HCT116 (cell line): ENCODE measurements at regions not wholly inside any gene's neighbourhood (a gene's known extent, or its start where the extent isn't known, plus 50 kb on each side); places are given as distances from the start of the nearest gene placed in this dataset.

Source experiments
- ATAC-seq: fragments of 200-7000 bp; cut with Tn5 transposase; 2 replicates; pipeline ENCODE4 v1.9.1; 2020; ENCODE audit warnings: mild to moderate bottlenecking, moderate library complexity
- BruUV-seq: library from RNA; stranded (reverse); fragments of 400-500 nt; replicated peaks from 2 replicates; lab custom pipeline; 2021; lab: Mats Ljungman, UMichigan
- CTCF ChIA-PET: fragments of 300-600 bp; sonication (Branson Sonifier 250); formaldehyde crosslinking; loops from one replicate; lab custom pipeline; 2021; ENCODE audit warnings: antibody characterized with exemption; lab: Charles Lee
- POLR2A ChIA-PET: fragments of 300-600, 350-600 bp; sonication (Branson Sonifier 250); formaldehyde crosslinking; loops from one replicate; lab custom pipeline; 2021; ENCODE audit warnings: antibody characterized with exemption; lab: Charles Lee
- RAD21 ChIA-PET, 2 experiments: fragments of 300-600 bp; sonication (Branson Sonifier 250); formaldehyde crosslinking; loops; one replicate each; lab custom pipeline; 2023; ENCODE audit warnings: low total read pairs in 2 of 2; ENCODE audit not compliant: uncharacterized antibody in 2 of 2, unreplicated experiment in 2 of 2, low non-redundant PET in 1 of 2; lab: Charles Lee
- DNase-seq: peaks from one replicate; pipeline ENCODE4 v3.0.0-alpha.2; 2010; ENCODE audit warnings: low read depth, low spot score
- H2AFZ ChIP-seq: fragments of 200-600 bp; shearing (Covaris generic), sonication (generic); 2 replicates; pipeline ENCODE4 v1.6.1; 2017; ENCODE audit warnings: low read depth, mixed run types, mixed read lengths, antibody characterized with exemption, low read length; ENCODE audit not compliant: poor library complexity, severe bottlenecking
- H3K27ac ChIP-seq: 2 replicates; pipeline ENCODE4 v1.5.1; 2012; ENCODE audit warnings: low read depth, low read length
- H3K27me3 ChIP-seq: fragments of 200-600 bp; sonication (generic); 2 replicates; pipeline ENCODE4 v1.6.1; 2016; ENCODE audit warnings: mixed run types, low read length, mixed read lengths; ENCODE audit not compliant: insufficient read depth
- H3K36me3 ChIP-seq, 2 experiments: fragments of 200-500 bp in 1 of 2; fragments of 200-600 bp in 1 of 2; sonication (Bioruptor generic) in 1 of 2; sonication (generic) in 1 of 2; 2 replicates each; pipeline versions ENCODE4 v1.5.1 to v1.6.1; 2014 to 2016; ENCODE audit warnings: low read length in 2 of 2, inconsistent platforms in 1 of 2, mixed read lengths in 1 of 2, mixed run types in 1 of 2; ENCODE audit not compliant: insufficient read depth in 2 of 2, control insufficient read depth in 1 of 2
- H3K4me1 ChIP-seq, 2 experiments: fragments of 200-600 bp in 1 of 2; sonication (generic) in 1 of 2; 2 replicates each; pipeline versions ENCODE4 v1.5.1 to v1.6.1; 2012 to 2017; ENCODE audit warnings: low read length in 2 of 2, inconsistent platforms in 1 of 2, mild to moderate bottlenecking in 1 of 2, mixed read lengths in 1 of 2, mixed run types in 1 of 2, moderate library complexity in 1 of 2; ENCODE audit not compliant: insufficient read depth in 2 of 2, control insufficient read depth in 1 of 2
- H3K4me2 ChIP-seq: fragments of 200-600 bp; sonication (generic); 2 replicates; pipeline ENCODE4 v1.6.1; 2017; ENCODE audit warnings: mixed run types, low read length, mixed read lengths
- H3K4me3 ChIP-seq, 2 experiments: fragments of 200-600 bp in 1 of 2; sonication (generic) in 1 of 2; replicated peaks in 1 of 2; 2 replicates each; pipeline ENCODE4 v1.5.1; 2011 to 2016; ENCODE audit warnings: low read length in 2 of 2, control low read depth in 1 of 2, low read depth in 1 of 2, mild to moderate bottlenecking in 1 of 2, mixed read lengths in 1 of 2, mixed run types in 1 of 2
- H3K79me2 ChIP-seq: fragments of 200-600 bp; sonication (generic); 2 replicates; pipeline ENCODE4 v1.6.1; 2017; ENCODE audit warnings: mild to moderate bottlenecking, mixed run types, low read length, moderate library complexity, mixed read lengths; ENCODE audit not compliant: insufficient read depth
- H3K9ac ChIP-seq: fragments of 200-600 bp; sonication (generic); 2 replicates; pipeline ENCODE4 v1.6.1; 2016; ENCODE audit warnings: low read length, mixed read lengths
- H3K9me2 ChIP-seq: fragments of 200-600 bp; sonication (generic), shearing (Covaris generic); 2 replicates; pipeline ENCODE4 v1.6.1; 2017; ENCODE audit warnings: mixed run types, mild to moderate bottlenecking, moderate library complexity; ENCODE audit not compliant: insufficient read depth
- H3K9me3 ChIP-seq, 2 experiments: fragments of 200-500 bp in 1 of 2; fragments of 200-600 bp in 1 of 2; sonication (Bioruptor generic) in 1 of 2; sonication (generic) in 1 of 2; 2 replicates each; pipeline ENCODE4 v1.6.1; 2014 to 2017; ENCODE audit warnings: low read length in 2 of 2, mixed read lengths in 2 of 2, inconsistent platforms in 1 of 2, low read depth in 1 of 2, mild to moderate bottlenecking in 1 of 2, mixed run types in 1 of 2, moderate library complexity in 1 of 2; ENCODE audit not compliant: control insufficient read depth in 1 of 2, insufficient read depth in 1 of 2
- H4K20me1 ChIP-seq: fragments of 200-600 bp; sonication (generic), shearing (Covaris generic); 2 replicates; pipeline ENCODE4 v1.6.1; 2017; ENCODE audit warnings: mixed run types, mild to moderate bottlenecking, moderate library complexity; ENCODE audit not compliant: insufficient read depth
- CBX3 ChIP-seq: IDR thresholded peaks from 2 replicates; pipeline ENCODE4 v1.6.1; 2012; ENCODE audit warnings: low read depth
- SIN3A ChIP-seq: IDR thresholded peaks from 2 replicates; pipeline ENCODE4 v1.6.1; 2012; ENCODE audit warnings: low read depth
- SRF ChIP-seq: IDR thresholded peaks from 2 replicates; pipeline ENCODE4 v1.6.1; 2012; ENCODE audit warnings: low read depth
- intact Hi-C: fragments of 100-400 bp; cut with micrococcal nuclease; formaldehyde crosslinking; loops from 2 replicates; pipeline ENCODE4 v1.10.0; 2022
- TF ChIP-seq, protein P1 (sequence below), 3 experiments: fragments of 200-600 bp in 1 of 3; sonication (generic) in 1 of 3; IDR thresholded peaks in 2 of 3; conservative IDR thresholded peaks in 1 of 3; 2 replicates each; pipeline ENCODE4 v1.5.1; 2012 to 2017; ENCODE audit warnings: low read depth in 2 of 3, low read length in 2 of 3, antibody characterized with exemption in 1 of 3, borderline replicate concordance in 1 of 3, control low read depth in 1 of 3, mild to moderate bottlenecking in 1 of 3, mixed read lengths in 1 of 3, mixed run types in 1 of 3, moderate library complexity in 1 of 3; ENCODE audit not compliant: insufficient read depth in 1 of 3

DNA sequence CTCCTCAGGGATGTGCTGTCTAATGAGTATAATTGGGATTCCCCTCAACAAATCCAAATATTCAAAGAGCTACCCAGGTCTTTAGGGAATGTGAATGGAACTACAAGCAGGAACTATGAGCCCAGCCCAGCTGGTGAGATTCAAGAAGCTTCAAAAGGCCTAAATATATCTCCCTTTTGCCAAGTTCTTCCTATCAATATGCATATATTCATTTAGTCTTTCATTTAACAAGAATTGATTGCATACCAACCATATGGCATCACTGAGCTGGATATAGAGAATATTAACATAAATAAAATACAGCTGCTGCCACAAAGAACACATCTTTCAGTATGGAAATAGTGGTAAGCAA is 58.9 kb upstream of the PRSS23 start:
- ChIA-PET RAD21 (no interaction called here), CTCF (interaction anchor here (1.0 kb wide), 1 partner anchor 65 kb away, joined by 3 read pairs; no protein-coding TSS in a partner anchor)

More for the DNA sequence above, 58.9 kb upstream of the PRSS23 start:
- intact Hi-C loops = loop anchor here (5.0 kb wide), 2 partner anchors 61 to 219 kb away; partner anchors contain the start of gene PRSS23
- Histone ChIP-seq H3K9ac (peak overlapping the region; percentile 53), H4K20me1 (no peaks in the 10 kb centered on the region), H3K4me3 (peak overlapping the region in 1 of 2 experiments; percentile 37; a peak in 1 of 4 replicates), H3K4me2 (peak overlapping the region; percentile 73), H3K36me3 (no peaks in the 10 kb centered on the region), H2AFZ (no peak overlapping the region), H3K27me3 (no peaks in the 10 kb centered on the region), H3K9me3 (no peaks in the 10 kb centered on the region), H3K4me1 (peaks cover 60 to 77% of the 10 kb centered on the region in 2 experiments), H3K27ac (peak overlapping the region; percentile 87), H3K9me2 (no peaks in the 10 kb centered on the region), H3K79me2 (no peaks in the 10 kb centered on the region)
- 0 out of 2 replicates have a peak, but pooled peaks have one; percentile 29 for TF ChIP-seq SIN3A
- TF ChIP-seq, protein P1, sequence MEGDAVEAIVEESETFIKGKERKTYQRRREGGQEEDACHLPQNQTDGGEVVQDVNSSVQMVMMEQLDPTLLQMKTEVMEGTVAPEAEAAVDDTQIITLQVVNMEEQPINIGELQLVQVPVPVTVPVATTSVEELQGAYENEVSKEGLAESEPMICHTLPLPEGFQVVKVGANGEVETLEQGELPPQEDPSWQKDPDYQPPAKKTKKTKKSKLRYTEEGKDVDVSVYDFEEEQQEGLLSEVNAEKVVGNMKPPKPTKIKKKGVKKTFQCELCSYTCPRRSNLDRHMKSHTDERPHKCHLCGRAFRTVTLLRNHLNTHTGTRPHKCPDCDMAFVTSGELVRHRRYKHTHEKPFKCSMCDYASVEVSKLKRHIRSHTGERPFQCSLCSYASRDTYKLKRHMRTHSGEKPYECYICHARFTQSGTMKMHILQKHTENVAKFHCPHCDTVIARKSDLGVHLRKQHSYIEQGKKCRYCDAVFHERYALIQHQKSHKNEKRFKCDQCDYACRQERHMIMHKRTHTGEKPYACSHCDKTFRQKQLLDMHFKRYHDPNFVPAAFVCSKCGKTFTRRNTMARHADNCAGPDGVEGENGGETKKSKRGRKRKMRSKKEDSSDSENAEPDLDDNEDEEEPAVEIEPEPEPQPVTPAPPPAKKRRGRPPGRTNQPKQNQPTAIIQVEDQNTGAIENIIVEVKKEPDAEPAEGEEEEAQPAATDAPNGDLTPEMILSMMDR (IDR thresholded peaks at IDR 0.05 in 2 of 3, conservative IDR thresholded peaks at IDR 0.05 in 1 of 3; ENCODE audit: borderline replicate concordance in 1 of 3, insufficient read depth in 1 of 3, low read depth in 2 of 3, low read length in 2 of 3) = no peak
- TF ChIP-seq SRF = 0 out of 2 replicates have a peak, but pooled peaks have one; percentile 1
- no peak for TF ChIP-seq CBX3
- DNase-seq (no peak), ATAC-seq (no peak)
- no TSS peak for BruUV-seq
- POLR2A ChIA-PET = no interaction called here
